Stomach (tissue), 8 donors: ENCODE measurements at regions not wholly inside any gene's neighbourhood (a gene's known extent, or its start where the extent isn't known, plus 50 kb on each side); places are given as distances from the start of the nearest gene placed in this dataset.

ENCODE experiments used
- DNase-seq, 2 donors: peaks; one replicate each; pipeline versions ENCODE4 v3.0.0 to v3.0.0-alpha.2; 2013 to 2019
- H3K27ac ChIP-seq, 5 donors: fragments of 200-600 bp in 4 of 5; sonication (generic) in 4 of 5; one replicate each; pipeline ENCODE4 v1.5.1; 2013 to 2019; ENCODE audit warnings: mild to moderate bottlenecking in 1 of 5, moderate library complexity in 1 of 5
- H3K27me3 ChIP-seq, 3 donors: fragments of 200-600 bp; sonication (generic); one replicate each; pipeline ENCODE4 v1.5.1; 2017 to 2019; ENCODE audit warnings: mixed run types in 1 of 3
- H3K36me3 ChIP-seq, 4 donors: fragments of 200-600 bp; sonication (generic); 1 replicate in 3 of 4; 2 replicates in 1 of 4; pipeline ENCODE4 v1.5.1; 2016 to 2019
- H3K4me1 ChIP-seq, 4 donors: fragments of 200-600 bp; sonication (generic); one replicate each; pipeline ENCODE4 v1.5.1; 2016 to 2019
- H3K4me3 ChIP-seq, 4 donors: fragments of 200-600 bp; sonication (generic) in 3 of 4; one replicate each; pipeline ENCODE4 v1.5.1; 2016 to 2019; ENCODE audit warnings: mild to moderate bottlenecking in 1 of 4
- H3K9me3 ChIP-seq, 4 donors: fragments of 200-600 bp; sonication (generic); one replicate each; pipeline ENCODE4 v1.5.1; 2016 to 2019
- EP300 ChIP-seq: sonication (generic); formaldehyde crosslinking; IDR thresholded peaks from one replicate; pipeline ENCODE4 v1.6.1; 2017; ENCODE audit warnings: antibody characterized with exemption
- POLR2A ChIP-seq, 4 donors: fragments of 450-650 bp; IDR thresholded peaks; one replicate each; pipeline ENCODE4 v1.6.1; 2016; ENCODE audit warnings: antibody characterized with exemption in 4 of 4, control low read depth in 2 of 4, mild to moderate bottlenecking in 1 of 4, moderate library complexity in 1 of 4
- POLR2AphosphoS5 ChIP-seq, 3 donors: sonication (generic); formaldehyde crosslinking; IDR thresholded peaks; one replicate each; pipeline ENCODE4 v1.6.1; 2016; ENCODE audit warnings: antibody characterized with exemption in 3 of 3
- WGBS, 5 donors: extraction: QIAGEN DNeasy Blood & Tissue Kit in 3 of 5; methylation state at CpG; one replicate each; pipeline versions ENCODE4 v1.1.5 to v1.1.7; 2013 to 2018; 5-methylcytosine and 5-hydroxymethylcytosine counted together
- intact Hi-C: fragments of 100-400 bp; cut with DNase I; formaldehyde crosslinking; loops from one replicate; pipeline ENCODE4 v1.15.1; 2023; ENCODE audit warnings: low total_unique reads
- TF ChIP-seq, protein P1 (sequence below), 7 experiments: fragments of 450-650 bp in 4 of 7; fragments of 200-600 bp in 3 of 7; sonication (generic) in 3 of 7; IDR thresholded peaks; one replicate each; pipeline ENCODE4 v1.5.1; 2016 to 2019; ENCODE audit warnings: antibody characterized with exemption in 7 of 7, control low read depth in 2 of 7, mild to moderate bottlenecking in 1 of 7
- donor health status: healthy with polysubstance abuse.
- donor health status: Bipolar disorder and iron deficiency.
- donor health status: healthy.

DNA sequence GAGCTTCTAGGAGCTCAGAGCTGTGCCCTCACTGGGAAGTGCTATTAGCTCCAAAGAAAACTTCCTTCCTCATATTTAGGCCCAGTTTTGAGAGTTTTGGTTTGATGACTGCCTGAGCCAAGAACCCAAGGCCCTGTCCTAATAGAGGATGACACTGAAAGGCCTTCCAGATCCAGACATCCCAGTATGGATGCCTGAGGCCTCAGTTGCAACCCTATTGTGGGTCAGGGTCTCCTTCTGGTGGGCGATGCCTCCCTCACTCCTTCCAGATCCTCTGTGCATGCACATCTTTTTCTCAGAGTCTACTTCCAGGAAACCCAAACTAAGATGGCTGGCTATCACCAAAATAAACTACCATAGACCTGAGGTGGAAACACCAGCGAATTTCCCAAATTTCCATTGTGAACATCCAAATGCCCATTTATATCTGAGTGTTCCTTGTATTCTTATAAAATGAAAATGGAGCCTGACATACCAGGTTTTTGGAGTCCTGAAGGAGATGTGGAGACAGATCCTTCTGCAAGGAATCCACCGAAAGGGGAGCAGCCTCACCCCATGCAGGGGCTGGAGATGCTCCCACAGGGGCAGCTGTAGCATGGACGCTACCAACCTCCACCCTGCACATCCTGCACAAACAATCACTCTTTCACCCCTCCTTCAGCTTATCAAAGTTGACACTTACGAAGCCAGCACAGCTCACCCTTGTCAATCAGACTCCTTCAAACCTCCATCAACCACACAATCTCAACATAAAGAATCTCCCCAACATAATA, 61.1 kb downstream of the GGTLC2 start:
- H3K4me1 ChIP-seq, result no peaks in the 10 kb centered on the region
- H3K36me3 ChIP-seq, result no peaks in the 10 kb centered on the region
- no peak overlapping the region for H3K27ac ChIP-seq
- peaks cover 0 to 7% (median 0%) of the 10 kb centered on the region in 3 donors for H3K27me3 ChIP-seq
- H3K9me3 ChIP-seq, result no peaks in the 10 kb centered on the region
- DNase-seq, result no peak
- intact Hi-C loops, result no loop called here
- no peak for TF ChIP-seq EP300
- WGBS, 5 donors, result 77 to 89% (median 82%) methylated on average over 5 of the region's 5 CpGs
- no peak overlapping the region for H3K4me3 ChIP-seq

DNA sequence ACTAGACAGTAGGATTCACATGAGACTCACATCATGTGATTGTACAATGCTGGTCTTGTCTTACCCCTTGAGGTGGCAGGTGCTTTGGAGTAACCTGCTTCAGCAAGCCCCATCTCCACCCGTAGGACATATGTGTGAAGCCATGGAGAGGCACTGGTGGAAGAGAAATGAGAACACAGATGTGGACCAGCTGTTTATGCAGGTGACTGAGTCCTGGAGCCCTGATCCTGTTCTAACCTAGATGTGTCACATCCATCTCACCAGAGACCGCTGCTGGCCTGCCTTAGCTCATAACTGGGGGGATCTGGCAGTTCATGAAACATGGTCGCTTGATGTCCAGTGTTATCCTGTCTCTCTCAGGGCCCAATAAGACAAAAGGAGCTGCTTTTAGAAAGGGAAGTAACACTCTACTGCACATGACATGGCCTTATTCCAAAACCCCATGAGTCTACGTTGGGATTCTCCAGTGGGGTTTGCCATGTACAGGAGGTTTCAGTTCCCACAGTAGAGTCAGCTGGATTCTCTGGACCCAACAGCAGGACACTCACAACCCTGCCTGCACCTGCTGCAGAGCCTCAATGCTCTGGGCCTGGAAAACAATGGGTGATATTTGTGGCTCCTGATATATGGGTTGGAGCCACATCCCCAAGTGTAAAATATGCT, 62.0 kb downstream of the GGTLC2 start:
- peaks cover 0 to 1% (median 0%) of the 10 kb centered on the region in 3 donors for H3K27me3 ChIP-seq
- intact Hi-C loops, result no loop called here
- no peak overlapping the region for H3K4me3 ChIP-seq
- H3K9me3 ChIP-seq, result no peaks in the 10 kb centered on the region
- peaks cover 0 to 5% (median 1%) of the 10 kb centered on the region in 4 donors for H3K4me1 ChIP-seq
- H3K36me3 ChIP-seq, result no peaks in the 10 kb centered on the region
- no peak overlapping the region for H3K27ac ChIP-seq
- TF ChIP-seq POLR2AphosphoS5 (IDR thresholded peaks at IDR 0.05) (no peak), POLR2A (IDR thresholded peaks at IDR 0.05) (no peak), EP300 (no peak)
- TF ChIP-seq, protein P1, sequence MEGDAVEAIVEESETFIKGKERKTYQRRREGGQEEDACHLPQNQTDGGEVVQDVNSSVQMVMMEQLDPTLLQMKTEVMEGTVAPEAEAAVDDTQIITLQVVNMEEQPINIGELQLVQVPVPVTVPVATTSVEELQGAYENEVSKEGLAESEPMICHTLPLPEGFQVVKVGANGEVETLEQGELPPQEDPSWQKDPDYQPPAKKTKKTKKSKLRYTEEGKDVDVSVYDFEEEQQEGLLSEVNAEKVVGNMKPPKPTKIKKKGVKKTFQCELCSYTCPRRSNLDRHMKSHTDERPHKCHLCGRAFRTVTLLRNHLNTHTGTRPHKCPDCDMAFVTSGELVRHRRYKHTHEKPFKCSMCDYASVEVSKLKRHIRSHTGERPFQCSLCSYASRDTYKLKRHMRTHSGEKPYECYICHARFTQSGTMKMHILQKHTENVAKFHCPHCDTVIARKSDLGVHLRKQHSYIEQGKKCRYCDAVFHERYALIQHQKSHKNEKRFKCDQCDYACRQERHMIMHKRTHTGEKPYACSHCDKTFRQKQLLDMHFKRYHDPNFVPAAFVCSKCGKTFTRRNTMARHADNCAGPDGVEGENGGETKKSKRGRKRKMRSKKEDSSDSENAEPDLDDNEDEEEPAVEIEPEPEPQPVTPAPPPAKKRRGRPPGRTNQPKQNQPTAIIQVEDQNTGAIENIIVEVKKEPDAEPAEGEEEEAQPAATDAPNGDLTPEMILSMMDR (IDR thresholded peaks at IDR 0.05), result no peak
- WGBS, 5 donors, result 52 to 76% (median 53%) methylated on average over 4 of the region's 4 CpGs
- no peak for DNase-seq

DNA sequence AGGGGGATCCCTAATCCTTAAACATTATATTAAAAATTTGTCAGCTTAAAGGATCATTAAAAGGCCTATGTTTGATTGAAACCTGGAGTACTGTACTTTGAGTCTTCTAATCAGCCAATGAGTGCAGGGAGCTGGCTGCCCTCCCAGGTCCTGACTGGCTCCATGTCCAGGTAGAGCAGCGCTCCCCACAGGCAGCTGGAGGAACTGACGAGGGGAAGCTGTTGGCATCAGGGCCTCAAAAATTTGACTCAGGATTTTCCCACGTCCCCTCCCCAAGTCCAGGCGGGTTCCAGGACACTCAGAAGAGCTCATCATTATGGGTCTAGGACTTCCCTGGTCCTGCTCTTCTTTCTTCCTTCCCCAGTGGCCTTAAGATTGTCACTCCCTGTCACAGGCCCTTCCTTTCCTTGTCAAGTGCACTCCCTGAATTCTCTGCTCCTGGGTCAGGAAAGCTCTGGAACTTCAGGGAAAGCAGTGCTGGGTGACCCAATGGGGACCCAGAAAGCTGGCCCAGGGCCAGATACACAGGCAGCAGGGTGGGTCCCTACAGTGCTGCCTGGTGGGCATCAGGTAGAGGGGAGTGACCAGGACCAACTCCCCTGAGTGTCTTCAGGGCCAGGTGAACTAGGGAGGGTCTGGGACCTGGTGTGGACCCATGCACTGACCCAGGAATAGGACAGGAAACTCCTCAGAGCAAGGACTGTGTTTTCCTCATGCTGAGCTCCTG, 65.5 kb downstream of the GGTLC2 start:
- intact Hi-C loops, result no loop called here
- 66 to 73% (median 68%) methylated on average over 4 of the region's 4 CpGs for WGBS, 5 donors
- no peaks in the 10 kb centered on the region for H3K36me3 ChIP-seq
- H3K27ac ChIP-seq, result no peak overlapping the region
- H3K27me3 ChIP-seq, result no peaks in the 10 kb centered on the region
- H3K9me3 ChIP-seq, result no peaks in the 10 kb centered on the region
- no peak overlapping the region for H3K4me3 ChIP-seq
- no peak for DNase-seq
- TF ChIP-seq POLR2AphosphoS5 (IDR thresholded peaks at IDR 0.05) (no peak), POLR2A (IDR thresholded peaks at IDR 0.05) (no peak), EP300 (no peak)
- TF ChIP-seq, protein P1 (IDR thresholded peaks at IDR 0.05), result no peak
- H3K4me1 ChIP-seq, result peaks cover 0 to 6% (median 1%) of the 10 kb centered on the region in 4 donors

DNA sequence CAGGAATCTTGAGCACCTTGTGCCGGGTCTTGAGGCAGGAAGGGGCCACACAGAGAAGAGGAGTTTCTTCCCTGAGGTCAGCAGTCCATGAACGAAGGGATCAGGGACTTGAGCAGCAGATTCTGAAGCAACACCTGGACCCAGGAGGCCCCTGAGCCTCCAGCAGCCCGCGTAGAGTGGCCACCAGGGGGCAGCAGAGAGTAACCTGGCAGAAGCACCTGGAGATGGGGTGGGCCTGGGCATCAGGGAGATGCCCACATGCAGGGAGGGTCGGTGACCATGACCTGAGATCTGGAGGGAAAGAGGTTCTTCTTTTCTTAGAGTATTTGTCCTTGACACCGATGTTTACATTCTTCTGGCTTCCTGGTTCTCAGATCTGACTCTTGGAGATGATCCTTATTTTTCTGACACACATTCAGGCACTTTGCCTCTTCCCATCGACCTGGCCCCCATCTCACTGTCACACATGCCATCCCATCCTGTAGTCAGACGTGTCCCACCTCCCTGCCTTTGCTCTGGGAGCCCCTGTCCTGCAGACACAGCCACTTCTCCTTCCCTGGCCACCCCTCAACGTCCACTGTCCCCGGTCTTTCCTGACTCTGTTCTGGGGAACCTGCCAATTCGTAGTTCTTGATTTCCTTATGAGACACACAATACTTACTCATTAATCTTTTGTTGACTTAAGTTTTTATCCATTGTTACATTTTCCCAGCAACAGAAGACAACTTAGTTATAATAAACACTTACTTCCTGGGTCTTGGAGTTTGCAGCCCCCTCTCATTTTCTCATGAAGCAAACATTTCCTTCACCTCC, 66.5 kb downstream of the GGTLC2 start:
- WGBS, 5 donors, result 6 to 19% (median 11%) methylated on average over 11 of the region's 11 CpGs
- TF ChIP-seq, protein P1 (IDR thresholded peaks at IDR 0.05), result peak in 5 of 7 experiments; percentile 53 to 96 (median 81)
- TF ChIP-seq EP300, result no peak
- DNase-seq, result peak; percentile 74 to 77
- Histone ChIP-seq H3K4me1 (peaks cover 0 to 6% (median 1%) of the 10 kb centered on the region in 4 donors), H3K4me3 (no peak overlapping the region), H3K36me3 (no peaks in the 10 kb centered on the region), H3K27ac (no peak overlapping the region), H3K27me3 (no peaks in the 10 kb centered on the region), H3K9me3 (no peaks in the 10 kb centered on the region)
- intact Hi-C loops, result no loop called here
